ENCODE measurements at regions not wholly inside any gene's neighbourhood (a gene's known extent, or its start where the extent isn't known, plus 50 kb on each side); places are given as distances from the start of the nearest gene placed in this dataset.
"Not testable (repeated sequence)": the region's sequence is repeated elsewhere in the genome, so short reads cannot be mapped to it uniquely, and the experiment has no call there.

- not testable (repeated sequence) for DNase-seq (ENCODE audit: extremely low spot score, insufficient read length, low read depth); FAIRE-seq
These were observed 480.8 kb downstream of the GOLGA6L6 start for GRCh38 chr15:20060838-20061237.

DNA sequence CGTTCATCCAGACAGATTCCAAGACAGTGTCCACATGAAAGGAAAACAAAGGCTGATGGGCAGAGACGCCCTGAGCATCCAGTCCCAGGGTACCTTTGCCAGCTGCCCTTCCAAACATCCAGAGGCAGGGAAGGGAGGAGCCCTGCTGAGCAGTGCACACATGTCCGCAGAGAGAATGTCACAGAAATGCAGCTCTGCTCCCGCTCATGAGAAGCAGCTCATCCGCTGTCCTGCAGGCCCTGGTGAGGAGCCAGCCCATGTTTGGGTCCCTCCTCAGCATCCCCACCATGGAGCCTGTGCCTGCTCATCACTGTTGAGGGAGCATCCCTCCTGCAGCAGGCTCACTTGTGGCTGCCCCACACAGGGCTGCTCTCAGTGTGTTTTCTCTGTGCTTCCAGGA lies 484.7 kb downstream of the GOLGA6L6 start:
- not testable (repeated sequence) for FAIRE-seq; DNase-seq (ENCODE audit: extremely low spot score, insufficient read length, low read depth)

- FAIRE-seq; DNase-seq (ENCODE audit: extremely low spot score, insufficient read length, low read depth): not testable (repeated sequence)
These were observed 485.7 kb downstream of the GOLGA6L6 start for GRCh38 chr15:20055921-20056320.

DNA sequence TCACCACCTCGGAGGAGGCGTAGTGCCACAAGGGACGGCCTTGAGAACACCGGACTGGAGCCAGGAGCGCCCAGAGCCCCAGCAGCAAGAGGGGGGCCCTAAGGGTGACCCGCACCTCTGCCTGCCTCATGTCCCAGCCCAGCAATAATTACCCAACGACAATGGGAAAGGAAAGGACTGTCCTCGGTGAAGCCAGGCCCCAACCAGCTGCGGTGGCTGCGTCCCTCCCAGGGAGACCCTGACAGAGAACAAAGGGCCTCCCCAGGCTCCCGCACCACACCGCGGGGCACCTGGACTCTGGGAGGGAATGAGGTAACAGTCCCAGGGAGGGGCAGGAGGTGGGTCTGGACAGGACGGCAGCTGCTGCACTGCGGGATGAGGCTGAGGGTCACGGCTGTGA lies 493.4 kb downstream of the GOLGA6L6 start:
- not testable (repeated sequence) for DNase-seq (ENCODE audit: extremely low spot score, insufficient read length, low read depth); FAIRE-seq

GRCh38 chr15:20045165-20045564 lies 496.4 kb downstream of the GOLGA6L6 start:
- not testable (repeated sequence) for DNase-seq (ENCODE audit: extremely low spot score, insufficient read length, low read depth); FAIRE-seq

GRCh38 chr15:20040691-20041090 lies 500.9 kb downstream of the GOLGA6L6 start:
- FAIRE-seq; DNase-seq (ENCODE audit: extremely low spot score, insufficient read length, low read depth): not testable (repeated sequence)

DNA sequence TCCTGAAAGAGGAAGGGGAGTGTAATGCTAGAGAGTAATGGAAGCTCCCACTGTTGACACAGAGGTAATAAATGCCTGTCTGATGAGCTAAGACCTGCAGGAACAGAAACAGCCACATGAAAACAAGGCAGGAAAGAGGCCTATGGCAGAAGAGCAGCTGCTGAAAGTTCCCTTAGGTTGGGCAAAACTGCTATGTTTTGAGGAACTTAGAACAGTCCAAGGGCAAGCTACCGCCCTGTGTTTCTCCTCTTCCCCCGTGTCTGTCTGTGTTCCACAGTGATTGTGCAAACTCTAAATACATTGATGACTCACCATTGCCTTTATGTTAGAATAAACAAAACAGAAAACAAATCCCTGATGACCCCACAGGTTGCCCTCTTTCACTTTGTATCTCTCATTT lies 516.6 kb downstream of the GOLGA6L6 start:
- not testable (repeated sequence) for FAIRE-seq

GRCh38 chr15:20022349-20022748 lies 519.3 kb downstream of the GOLGA6L6 start:
- not testable (repeated sequence) for DNase-seq (ENCODE audit: extremely low spot score, insufficient read length, low read depth); FAIRE-seq

More for the DNA sequence above, 516.6 kb downstream of the GOLGA6L6 start:
- DNase-seq (ENCODE audit: extremely low spot score, insufficient read length, low read depth) = not testable (repeated sequence)

GRCh38 chr15:20021351-20021750 lies 520.2 kb downstream of the GOLGA6L6 start:
- not testable (repeated sequence) for FAIRE-seq; DNase-seq (ENCODE audit: extremely low spot score, insufficient read length, low read depth)

GRCh38 chr15:20020588-20020987 lies 521.0 kb downstream of the GOLGA6L6 start:
- DNase-seq (ENCODE audit: extremely low spot score, insufficient read length, low read depth); FAIRE-seq: not testable (repeated sequence)

DNA sequence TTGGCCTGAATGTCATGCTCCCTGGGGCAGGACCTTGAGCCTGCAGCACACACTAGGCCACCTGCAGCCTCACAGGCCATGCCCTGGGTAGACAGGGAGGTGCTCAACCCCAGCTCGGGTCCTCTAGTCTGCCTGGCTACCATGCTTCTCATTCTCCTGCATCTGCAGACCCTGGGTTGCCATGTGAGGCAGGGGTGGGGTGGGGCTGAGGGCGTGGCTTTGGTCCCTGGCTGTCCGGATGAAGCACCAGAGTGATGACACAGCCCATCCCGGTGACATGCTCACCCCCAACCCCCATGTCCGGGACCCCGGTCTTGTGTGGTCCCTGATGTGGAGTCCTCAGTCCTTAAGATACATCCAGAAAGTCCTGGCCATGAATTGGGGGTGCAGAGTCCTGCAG lies 521.8 kb downstream of the GOLGA6L6 start:
- not testable (repeated sequence) for DNase-seq (ENCODE audit: extremely low spot score, insufficient read length, low read depth); FAIRE-seq

DNA sequence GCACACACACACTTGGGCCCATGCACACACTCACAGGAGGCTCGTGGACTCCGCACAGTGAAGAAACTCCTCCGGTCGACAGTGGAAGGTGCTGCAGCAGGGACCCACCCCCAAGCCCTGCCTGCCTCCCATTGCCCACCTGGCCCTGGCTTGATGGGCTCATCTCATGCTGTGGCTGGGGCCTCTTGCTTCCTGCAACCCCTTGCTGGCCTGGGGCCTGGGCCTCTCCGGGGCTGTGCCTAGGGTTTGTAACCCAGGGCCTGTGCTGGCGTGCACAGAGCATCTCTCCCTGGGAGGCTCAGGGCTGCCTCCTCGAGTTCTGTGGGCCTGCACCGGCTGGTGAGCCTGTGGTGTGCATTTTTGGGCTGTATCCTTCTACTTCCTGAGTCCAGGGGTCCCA lies 524.0 kb downstream of the GOLGA6L6 start:
- not testable (repeated sequence) for FAIRE-seq; DNase-seq (ENCODE audit: extremely low spot score, insufficient read length, low read depth)

DNA sequence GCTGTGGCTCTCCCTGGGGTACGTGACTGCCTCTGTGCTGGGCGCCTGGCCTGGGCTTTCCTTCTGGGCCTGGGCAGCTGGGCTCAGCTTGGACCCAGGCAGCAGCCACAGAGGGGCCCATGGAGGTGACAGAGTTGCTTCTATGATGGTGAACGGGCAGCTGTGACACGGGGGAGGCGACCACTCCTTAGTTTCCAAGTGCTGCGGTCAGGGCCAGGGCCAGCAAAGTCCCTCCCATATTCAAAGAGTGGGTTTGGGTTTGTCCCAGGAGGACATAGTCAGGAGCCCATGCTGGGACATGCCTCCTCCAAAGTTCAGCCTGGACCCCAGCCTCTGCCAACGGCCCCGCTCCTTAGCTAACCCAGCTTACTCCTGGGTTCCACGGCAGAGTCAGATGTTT lies 524.7 kb downstream of the GOLGA6L6 start:
- FAIRE-seq = not testable (repeated sequence)

GRCh38 chr15:20012837-20013236 lies 528.8 kb downstream of the GOLGA6L6 start:
- not testable (repeated sequence) for FAIRE-seq; DNase-seq (ENCODE audit: extremely low spot score, insufficient read length, low read depth)

More for the DNA sequence above, 524.7 kb downstream of the GOLGA6L6 start:
- not testable (repeated sequence) for DNase-seq (ENCODE audit: extremely low spot score, insufficient read length, low read depth)

GRCh38 chr15:20010759-20011158 lies 530.8 kb downstream of the GOLGA6L6 start:
- FAIRE-seq = not testable (repeated sequence)

DNA sequence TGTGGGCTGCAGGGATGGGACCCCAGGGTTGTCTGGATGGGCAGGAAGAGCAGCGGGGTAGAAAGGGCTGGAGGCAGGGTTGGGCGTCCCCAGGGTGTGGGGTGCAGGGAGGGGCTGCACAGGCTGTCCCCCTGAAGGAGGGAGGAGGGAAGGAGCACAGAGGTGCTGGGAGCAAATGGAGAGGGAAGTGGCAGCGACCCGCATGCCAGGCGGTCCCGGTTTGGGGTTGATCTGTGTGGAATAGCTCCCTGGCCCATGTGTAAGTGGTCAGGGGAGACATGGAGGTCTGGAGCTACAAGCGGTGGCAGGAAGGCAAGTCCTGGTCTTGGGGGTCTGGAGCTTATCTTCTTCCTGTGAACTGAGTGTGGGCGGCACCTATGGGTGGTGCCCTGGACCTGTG lies 532.0 kb downstream of the GOLGA6L6 start:
- not testable (repeated sequence) for DNase-seq (ENCODE audit: extremely low spot score, insufficient read length, low read depth); FAIRE-seq

More at GRCh38 chr15:20010759-20011158, 530.8 kb downstream of the GOLGA6L6 start:
- not testable (repeated sequence) for DNase-seq (ENCODE audit: extremely low spot score, insufficient read length, low read depth)

DNA sequence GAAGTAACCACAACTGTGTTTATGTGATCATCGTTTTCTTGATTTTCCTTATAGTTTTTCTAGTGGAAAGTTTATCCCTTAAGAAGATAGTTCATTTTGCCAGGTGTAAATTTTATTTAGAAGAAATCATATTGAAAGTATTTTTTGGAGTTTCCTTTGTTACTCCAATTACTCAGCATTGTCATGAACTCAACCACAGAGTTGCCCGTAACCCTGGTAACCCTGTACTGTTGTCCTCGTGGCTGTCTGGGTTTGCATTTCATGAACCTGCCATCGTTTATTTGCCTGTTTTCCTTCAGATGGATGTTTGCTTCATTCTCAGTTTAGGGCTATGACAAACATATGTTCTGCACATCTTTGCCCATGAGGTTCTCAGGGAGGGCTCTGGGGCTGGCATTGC lies 534.3 kb downstream of the GOLGA6L6 start:
- FAIRE-seq; DNase-seq (ENCODE audit: extremely low spot score, insufficient read length, low read depth): not testable (repeated sequence)

DNA sequence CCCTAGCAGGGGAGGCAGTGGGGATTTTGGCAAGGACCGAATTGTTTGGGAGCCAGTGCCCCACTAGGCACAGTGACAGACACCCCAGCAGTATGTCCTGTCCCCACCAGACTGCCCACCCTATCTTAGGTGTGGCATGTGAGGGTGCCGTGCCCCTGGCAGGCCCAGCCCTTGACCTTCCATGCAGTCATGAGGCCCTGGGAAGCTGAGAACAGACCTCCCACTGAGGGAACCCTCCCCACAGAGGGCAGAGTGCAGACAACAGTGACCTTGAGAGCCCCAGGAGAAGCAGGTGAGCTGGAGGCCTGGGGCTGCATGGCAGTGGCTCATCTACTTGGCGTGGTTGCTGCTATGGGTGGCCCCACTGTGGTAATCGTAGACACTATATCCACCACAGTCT lies 538.1 kb downstream of the GOLGA6L6 start:
- not testable (repeated sequence) for FAIRE-seq

GRCh38 chr15:20002560-20002959 lies 539.0 kb downstream of the GOLGA6L6 start:
- FAIRE-seq; DNase-seq (ENCODE audit: extremely low spot score, insufficient read length, low read depth): not testable (repeated sequence)

More for the DNA sequence above, 538.1 kb downstream of the GOLGA6L6 start:
- DNase-seq (ENCODE audit: extremely low spot score, insufficient read length, low read depth) = not testable (repeated sequence)

DNA sequence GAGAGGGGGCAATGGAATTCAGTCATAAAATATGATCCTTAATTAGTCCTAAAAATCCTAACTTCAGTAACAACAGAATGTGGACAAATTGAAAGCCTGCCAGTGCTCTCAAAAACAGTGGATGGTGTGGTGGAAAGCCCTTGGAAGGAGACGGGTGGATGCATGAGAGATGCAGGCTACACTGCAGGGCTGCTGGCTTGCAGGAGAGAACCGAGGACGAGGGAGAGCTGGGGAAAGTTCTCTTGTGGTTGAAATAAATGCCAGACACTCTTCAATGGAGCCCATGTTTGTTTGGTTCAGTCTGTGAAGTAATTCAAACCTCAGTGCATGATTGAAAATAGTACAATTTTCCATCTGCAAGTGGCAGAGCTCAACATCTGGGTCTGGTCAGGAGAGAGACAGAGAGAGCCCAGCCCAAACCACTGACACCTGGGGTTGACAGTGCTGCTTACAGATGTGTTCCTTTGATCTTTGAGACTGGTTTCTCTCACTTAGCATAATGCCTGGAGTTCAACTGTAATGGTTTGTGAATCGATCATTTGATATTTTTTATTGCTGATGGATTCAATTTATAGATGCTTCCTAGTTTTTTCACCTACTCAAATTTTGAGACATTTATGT lies 544.9 kb downstream of the GOLGA6L6 start:
- not testable (repeated sequence) for FAIRE-seq; DNase-seq (ENCODE audit: extremely low spot score, insufficient read length, low read depth)

DNA sequence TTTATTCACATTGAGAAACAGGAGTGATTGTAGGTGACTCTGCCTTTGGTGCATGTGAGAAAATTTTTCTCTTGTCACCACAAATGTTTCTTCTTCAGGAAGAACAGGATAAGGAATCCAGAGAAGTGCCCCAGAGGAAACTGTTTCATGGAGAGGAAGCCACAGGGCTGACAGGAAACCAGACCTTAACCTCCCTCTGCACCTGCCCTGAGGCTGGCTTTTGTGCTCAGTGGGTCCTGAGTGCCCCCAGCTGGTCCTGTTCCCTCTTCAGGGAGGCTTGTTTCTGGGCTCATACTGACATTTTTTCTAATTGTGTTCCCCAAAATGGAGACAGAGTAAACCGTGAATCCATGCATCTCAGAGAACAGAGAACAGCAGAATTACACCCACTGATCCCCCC lies 546.3 kb downstream of the GOLGA6L6 start:
- DNase-seq (ENCODE audit: extremely low spot score, insufficient read length, low read depth); FAIRE-seq: not testable (repeated sequence)

All from GM18507 (cell line).